IMR-90 (cell line): ENCODE measurements at regions not wholly inside any gene's neighbourhood (a gene's known extent, or its start where the extent isn't known, plus 50 kb on each side); places are given as distances from the start of the nearest gene placed in this dataset.

Experiments used
- BHLHE40 ChIP-seq: fragments of 150-350 bp; IDR thresholded peaks from 2 replicates; pipeline ENCODE4 v1.6.1; 2016; ENCODE audit warnings: mild to moderate bottlenecking, low read depth, low read length
- CEBPB ChIP-seq: IDR thresholded peaks from 2 replicates; pipeline ENCODE4 v1.6.1; 2012; ENCODE audit warnings: low read depth, low read length, improper control_type of control experiment
- MAZ ChIP-seq: IDR thresholded peaks from 2 replicates; pipeline ENCODE4 v1.6.1; 2012; ENCODE audit warnings: low read depth, mild to moderate bottlenecking, low read length, improper control_type of control experiment, moderate library complexity, borderline replicate concordance
- NFE2L2 ChIP-seq: fragments of 150-350 bp; IDR thresholded peaks from 2 replicates; pipeline ENCODE4 v1.6.1; 2016; ENCODE audit warnings: low read depth, mild to moderate bottlenecking, low read length
- POLR2A ChIP-seq: IDR thresholded peaks from 2 replicates; pipeline ENCODE4 v1.6.1; 2012; ENCODE audit warnings: mild to moderate bottlenecking, low read depth, low read length
- RAD21 ChIP-seq: IDR thresholded peaks from 2 replicates; pipeline ENCODE4 v1.6.1; 2012; ENCODE audit warnings: low read length, improper control_type of control experiment
- RFX5 ChIP-seq: IDR thresholded peaks from 2 replicates; pipeline ENCODE4 v1.8.0; 2012; ENCODE audit warnings: low read depth, mild to moderate bottlenecking, low read length, moderate library complexity
- SMC3 ChIP-seq: fragments of 150-350 bp; IDR thresholded peaks from 2 replicates; pipeline ENCODE4 v1.6.1; 2016; ENCODE audit warnings: low read depth, mild to moderate bottlenecking, antibody characterized with exemption, low read length, moderate library complexity
- TF ChIP-seq, protein P1 (sequence below): conservative IDR thresholded peaks from 2 replicates; pipeline ENCODE4 v1.5.1; 2012; ENCODE audit warnings: mild to moderate bottlenecking, low read depth, low read length, improper control_type of control experiment
- TF ChIP-seq, protein P2 (sequence below): fragments of 150-350 bp; IDR thresholded peaks from 2 replicates; pipeline ENCODE4 v1.6.1; 2017; ENCODE audit warnings: mild to moderate bottlenecking, antibody characterized with exemption, low read length, low read depth
- TF ChIP-seq, protein P3 (sequence below): fragments of 150-350 bp; IDR thresholded peaks from 2 replicates; pipeline ENCODE4 v1.6.1; 2016; ENCODE audit warnings: low read depth, mild to moderate bottlenecking, low read length, moderate library complexity, borderline replicate concordance

DNA sequence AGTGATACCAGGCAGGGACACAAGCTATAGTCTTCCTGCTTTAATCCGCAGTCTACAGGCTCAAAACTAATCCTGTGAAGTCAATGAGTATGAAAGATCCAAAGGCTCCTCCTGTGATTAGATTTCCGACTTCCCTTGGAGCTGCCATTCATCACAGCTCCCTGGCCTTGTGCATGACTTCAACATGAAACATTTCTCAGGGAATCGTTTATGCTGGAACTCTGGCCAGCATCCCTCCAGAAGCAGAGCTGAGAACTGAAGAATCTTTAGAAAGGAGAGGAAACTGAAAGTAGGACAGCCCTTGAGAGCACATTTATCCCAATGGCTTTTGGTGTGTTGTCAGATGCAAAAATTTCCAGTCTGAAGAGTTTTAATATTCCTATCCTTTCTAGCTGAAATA lies 84.3 kb upstream of the SESTD1 start:
- TF ChIP-seq POLR2A (no peak), CEBPB (no peak), MAZ (no peak), BHLHE40 (no peak), RAD21 (no peak), NFE2L2 (no peak), SMC3 (no peak), RFX5 (no peak)
- TF ChIP-seq, protein P1, sequence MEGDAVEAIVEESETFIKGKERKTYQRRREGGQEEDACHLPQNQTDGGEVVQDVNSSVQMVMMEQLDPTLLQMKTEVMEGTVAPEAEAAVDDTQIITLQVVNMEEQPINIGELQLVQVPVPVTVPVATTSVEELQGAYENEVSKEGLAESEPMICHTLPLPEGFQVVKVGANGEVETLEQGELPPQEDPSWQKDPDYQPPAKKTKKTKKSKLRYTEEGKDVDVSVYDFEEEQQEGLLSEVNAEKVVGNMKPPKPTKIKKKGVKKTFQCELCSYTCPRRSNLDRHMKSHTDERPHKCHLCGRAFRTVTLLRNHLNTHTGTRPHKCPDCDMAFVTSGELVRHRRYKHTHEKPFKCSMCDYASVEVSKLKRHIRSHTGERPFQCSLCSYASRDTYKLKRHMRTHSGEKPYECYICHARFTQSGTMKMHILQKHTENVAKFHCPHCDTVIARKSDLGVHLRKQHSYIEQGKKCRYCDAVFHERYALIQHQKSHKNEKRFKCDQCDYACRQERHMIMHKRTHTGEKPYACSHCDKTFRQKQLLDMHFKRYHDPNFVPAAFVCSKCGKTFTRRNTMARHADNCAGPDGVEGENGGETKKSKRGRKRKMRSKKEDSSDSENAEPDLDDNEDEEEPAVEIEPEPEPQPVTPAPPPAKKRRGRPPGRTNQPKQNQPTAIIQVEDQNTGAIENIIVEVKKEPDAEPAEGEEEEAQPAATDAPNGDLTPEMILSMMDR = no peak
- TF ChIP-seq, protein P2, sequence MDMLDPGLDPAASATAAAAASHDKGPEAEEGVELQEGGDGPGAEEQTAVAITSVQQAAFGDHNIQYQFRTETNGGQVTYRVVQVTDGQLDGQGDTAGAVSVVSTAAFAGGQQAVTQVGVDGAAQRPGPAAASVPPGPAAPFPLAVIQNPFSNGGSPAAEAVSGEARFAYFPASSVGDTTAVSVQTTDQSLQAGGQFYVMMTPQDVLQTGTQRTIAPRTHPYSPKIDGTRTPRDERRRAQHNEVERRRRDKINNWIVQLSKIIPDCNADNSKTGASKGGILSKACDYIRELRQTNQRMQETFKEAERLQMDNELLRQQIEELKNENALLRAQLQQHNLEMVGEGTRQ = no peak
- TF ChIP-seq, protein P3, sequence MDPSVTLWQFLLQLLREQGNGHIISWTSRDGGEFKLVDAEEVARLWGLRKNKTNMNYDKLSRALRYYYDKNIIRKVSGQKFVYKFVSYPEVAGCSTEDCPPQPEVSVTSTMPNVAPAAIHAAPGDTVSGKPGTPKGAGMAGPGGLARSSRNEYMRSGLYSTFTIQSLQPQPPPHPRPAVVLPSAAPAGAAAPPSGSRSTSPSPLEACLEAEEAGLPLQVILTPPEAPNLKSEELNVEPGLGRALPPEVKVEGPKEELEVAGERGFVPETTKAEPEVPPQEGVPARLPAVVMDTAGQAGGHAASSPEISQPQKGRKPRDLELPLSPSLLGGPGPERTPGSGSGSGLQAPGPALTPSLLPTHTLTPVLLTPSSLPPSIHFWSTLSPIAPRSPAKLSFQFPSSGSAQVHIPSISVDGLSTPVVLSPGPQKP = no peak
